ENCODE measurements at regions not wholly inside any gene's neighbourhood (a gene's known extent, or its start where the extent isn't known, plus 50 kb on each side); places are given as distances from the start of the nearest gene placed in this dataset.
A peak's percentile ranks its signal among the peaks of the same experiment; 100 is the strongest.
"Not testable (repeated sequence)": the region's sequence is repeated elsewhere in the genome, so short reads cannot be mapped to it uniquely, and the experiment has no call there.

- DNase-seq (ENCODE audit: low spot score): no peak
These were observed 253.8 kb upstream of the GBE1 start for GRCh38 chr3:82015241-82015640.

GRCh38 chr3:82012775-82013174 is 251.3 kb upstream of the GBE1 start:
- DNase-seq (ENCODE audit: low spot score): no peak

- DNase-seq (ENCODE audit: low spot score): no peak
These were observed 249.9 kb upstream of the GBE1 start for GRCh38 chr3:82011336-82011735.

DNA sequence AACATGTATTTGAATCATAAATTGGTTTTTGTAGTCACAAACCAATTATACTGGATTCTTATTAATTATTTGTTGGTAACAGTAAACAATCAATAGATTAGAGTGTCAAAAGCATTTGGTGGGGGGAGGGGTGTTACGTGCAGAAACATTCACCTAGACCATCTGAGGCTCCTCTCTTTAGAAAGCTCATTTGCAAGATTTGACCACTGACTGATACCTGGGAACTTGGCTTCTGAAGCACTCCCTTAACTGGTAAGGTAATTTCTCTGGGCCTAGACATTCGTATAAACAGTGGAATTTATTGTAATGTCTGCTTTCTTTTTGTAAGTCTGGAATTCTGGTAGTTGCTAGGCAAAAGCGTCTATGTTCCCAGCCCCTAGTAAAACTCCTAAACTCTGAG is 243.8 kb upstream of the GBE1 start:
- no peak for DNase-seq (ENCODE audit: low spot score)

- DNase-seq (ENCODE audit: low spot score): no peak
These were observed 242.8 kb upstream of the GBE1 start for GRCh38 chr3:82004266-82004665.

DNA sequence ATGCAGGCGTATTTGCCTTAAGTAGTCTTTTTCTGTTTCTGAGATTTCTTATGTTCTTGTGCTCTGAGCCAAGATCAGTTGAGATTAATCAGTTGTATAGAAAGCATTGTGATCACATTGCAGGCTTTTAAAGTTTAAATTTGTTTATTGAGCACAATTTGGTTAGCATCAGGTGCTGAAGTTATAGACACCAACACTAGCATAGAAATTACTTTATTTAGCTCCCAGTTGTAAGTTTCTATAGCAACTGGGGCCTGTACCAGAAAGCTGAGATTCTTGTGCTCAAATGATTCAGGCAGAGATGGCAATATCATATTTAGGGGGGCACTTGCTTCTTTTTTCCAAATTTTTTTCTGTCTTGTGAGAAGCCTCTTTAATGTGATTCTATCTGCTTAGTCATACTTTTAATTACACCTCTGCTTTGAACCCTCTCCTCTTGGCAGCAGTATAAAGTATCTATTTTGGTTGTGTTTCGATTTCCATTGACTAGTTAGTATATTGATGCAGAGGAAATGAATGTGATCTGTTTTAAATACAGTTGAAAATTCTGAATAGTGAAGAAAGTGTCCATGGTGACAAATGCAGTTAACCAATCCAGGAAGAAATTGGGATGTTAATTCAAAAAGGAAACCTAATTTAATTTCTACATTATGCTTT is 241.7 kb upstream of the GBE1 start:
- DNase-seq (ENCODE audit: low spot score): no peak

- DNase-seq (ENCODE audit: low spot score): no peak
These were observed 241.0 kb upstream of the GBE1 start for GRCh38 chr3:82002491-82002890.

GRCh38 chr3:82001276-82001923 is 240.0 kb upstream of the GBE1 start:
- DNase-seq (ENCODE audit: low spot score): no peak

DNA sequence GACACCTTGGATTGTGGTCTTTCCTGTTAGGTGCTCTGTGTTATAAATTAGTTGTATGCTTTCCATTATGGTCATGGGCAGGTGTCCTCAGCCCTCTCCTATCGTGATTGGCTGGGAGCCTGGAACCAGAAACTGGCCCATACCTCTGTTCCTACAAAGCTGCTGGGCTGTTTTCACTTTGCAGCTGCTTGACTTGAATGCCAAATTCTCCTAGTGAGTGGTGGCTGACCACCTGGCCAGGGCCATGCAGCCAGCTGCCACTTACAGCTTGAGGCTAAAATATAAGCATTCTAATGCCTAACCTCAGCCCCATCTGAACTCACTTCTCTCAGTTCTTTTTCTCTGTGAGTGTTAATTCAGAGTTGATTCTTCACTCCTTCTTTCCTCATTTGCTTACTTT is 239.3 kb upstream of the GBE1 start:
- DNase-seq (ENCODE audit: low spot score): no peak

- DNase-seq (ENCODE audit: low spot score): no peak
These were observed 238.9 kb upstream of the GBE1 start for GRCh38 chr3:82000350-82000749.

- DNase-seq (ENCODE audit: low spot score): no peak
These were observed 237.5 kb upstream of the GBE1 start for GRCh38 chr3:81998907-81999306.

DNA sequence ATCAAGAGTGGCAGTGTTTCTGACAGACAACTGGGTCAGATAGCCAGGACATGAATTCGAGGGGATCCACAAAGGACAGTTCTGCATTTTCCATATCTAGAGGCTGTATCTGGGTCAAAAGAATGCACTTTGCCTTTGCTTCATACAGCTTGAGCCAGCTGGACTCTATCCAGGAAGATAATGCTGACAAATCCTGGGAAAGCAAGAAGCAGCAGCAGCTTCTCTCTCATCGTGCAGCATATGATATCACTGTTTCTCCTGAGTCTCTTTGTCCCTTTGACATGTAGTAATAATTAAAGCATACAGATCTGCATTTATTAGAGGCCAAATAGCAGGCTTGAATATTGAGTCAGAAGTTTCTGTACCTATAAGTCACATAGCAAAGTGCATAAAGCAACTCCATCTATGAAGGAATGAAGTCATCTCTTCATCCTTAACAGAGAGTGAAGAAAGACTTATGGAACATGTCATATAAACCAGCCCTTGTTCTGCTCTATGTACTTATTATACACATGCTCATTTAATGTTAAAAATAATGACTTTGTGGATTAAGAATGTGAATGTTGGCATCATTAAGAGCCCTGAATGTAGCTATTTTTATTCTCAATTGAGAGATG is 236.8 kb upstream of the GBE1 start:
- DNase-seq (ENCODE audit: low spot score): peak; percentile 2

DNA sequence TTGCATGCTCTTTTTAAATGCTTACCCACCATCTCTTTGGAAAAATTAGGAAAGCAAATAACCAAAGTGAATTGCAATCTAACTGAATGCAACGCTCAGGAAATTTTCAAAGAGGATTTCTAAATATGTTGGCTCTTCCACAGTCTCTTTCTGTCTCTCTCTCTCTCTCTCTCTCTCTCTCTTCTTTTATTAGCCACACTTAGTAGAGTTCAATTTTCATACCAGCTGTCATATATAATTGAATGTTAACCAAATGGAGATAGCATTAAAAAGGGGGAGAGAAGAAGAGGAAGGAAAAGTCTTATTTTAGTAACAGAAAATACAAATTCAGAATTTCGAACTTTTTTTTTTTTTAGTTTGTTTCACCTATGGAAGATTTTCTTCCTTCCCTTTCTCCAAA is 235.9 kb upstream of the GBE1 start:
- no peak for DNase-seq (ENCODE audit: low spot score)

DNA sequence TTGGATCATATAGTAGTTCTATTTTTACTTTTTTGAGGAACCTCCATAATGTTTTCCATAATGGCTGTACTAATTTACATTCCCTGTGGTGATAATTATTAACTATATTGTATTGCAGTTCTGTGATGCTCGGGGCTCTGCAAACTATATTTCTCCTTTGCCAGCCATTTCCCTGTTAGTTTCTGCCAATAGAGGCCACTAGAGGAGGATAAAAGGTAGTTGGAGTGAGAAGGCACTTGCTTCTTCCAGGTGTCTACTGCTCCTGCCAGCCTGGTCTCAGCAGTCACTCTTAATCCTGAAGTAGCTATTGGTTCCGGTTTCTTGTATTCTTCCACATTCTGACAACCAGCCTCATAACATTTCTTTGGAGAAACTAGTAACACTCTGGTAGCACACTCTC is 233.9 kb upstream of the GBE1 start:
- DNase-seq (ENCODE audit: low spot score): no peak

GRCh38 chr3:81989758-81990157 is 228.3 kb upstream of the GBE1 start:
- DNase-seq (ENCODE audit: low spot score): no peak

DNA sequence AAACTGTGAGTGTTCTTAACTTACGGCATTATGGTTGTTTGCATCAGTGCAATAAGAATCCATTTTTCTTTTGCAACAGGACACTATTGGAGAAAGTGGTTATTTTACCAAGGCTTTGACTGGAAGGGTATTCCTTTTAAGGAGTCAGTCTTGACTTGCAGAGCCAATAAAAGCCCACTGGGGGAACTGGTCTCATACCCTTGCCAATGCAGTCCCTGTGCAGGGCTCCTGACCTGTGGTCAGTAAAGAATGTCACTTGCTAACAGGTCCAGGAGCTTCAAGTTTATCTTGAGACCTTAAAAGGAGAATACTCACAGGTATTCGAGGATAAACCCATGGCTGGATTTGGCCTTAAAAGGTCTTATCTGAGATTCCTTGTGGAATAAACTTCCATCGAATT is 227.8 kb upstream of the GBE1 start:
- no peak for DNase-seq (ENCODE audit: low spot score)

- not testable (repeated sequence) for DNase-seq (ENCODE audit: low spot score)
These were observed 226.0 kb upstream of the GBE1 start for GRCh38 chr3:81987412-81987811.

DNA sequence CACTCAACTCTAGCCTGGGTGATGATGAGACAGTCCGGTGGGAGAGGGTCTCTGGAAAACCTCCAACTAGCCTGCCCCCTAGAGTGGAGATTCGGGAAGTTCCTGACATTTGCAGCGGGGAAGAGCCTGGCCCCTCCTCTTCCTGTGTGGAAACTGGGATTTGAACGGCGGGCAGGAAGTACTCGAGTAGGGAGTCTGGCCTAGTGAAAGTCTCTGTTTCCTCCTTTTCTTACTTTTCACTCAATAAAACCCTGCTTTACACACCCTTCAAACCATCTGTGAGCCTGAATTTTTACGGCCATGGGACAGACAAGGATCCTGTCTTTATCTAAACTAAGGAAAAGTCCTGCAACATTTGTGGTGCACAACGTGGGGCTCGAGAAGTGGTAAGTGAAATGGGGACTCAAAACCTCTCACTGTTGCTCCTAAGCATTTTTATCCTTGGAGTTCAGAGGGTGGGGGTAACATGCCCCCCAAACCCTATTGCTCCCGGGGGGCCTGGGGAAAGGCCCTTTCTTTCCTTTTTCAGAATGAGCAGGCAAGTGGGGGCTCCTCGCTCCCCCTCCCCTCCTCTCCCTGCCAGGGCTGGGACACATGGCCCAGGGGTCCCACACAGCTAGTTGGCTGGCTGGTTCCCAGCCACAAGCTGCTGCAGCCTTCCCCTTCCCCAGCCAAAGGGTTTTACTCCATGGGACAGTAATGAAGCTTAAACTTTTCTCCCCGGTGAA is 224.7 kb upstream of the GBE1 start:
- DNase-seq (ENCODE audit: low spot score): no peak

- no peak for DNase-seq (ENCODE audit: low spot score)
These were observed 221.9 kb upstream of the GBE1 start for GRCh38 chr3:81983382-81983781.

- DNase-seq (ENCODE audit: low spot score): peak; percentile 67
These were observed 219.4 kb upstream of the GBE1 start for GRCh38 chr3:81980596-81981494.

DNA sequence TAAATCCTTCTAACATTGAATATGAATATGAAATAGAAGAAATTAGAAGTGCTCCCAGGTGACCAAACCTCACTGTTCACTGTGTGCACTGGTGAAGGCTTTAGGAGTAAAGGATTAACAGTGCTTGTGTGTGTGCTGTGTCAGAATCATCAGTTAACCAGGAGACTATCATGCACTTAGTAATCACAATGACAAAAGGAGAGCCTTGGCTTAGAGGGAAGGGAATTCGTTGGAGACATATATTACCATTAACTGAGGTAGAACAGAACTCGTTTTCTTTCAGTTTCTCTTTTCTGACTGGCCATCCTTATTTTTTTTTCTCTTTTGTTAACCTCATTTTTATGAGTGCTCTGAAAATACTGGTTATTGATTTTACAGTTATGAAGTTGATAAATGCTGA is 213.3 kb upstream of the GBE1 start:
- DNase-seq (ENCODE audit: low spot score): no peak

- DNase-seq (ENCODE audit: low spot score): peak; percentile 34
These were observed 207.2 kb upstream of the GBE1 start for GRCh38 chr3:81968658-81969057.

Data from kidney tubule cell (primary cell).